PC-9 (cell line): ENCODE measurements at regions not wholly inside any gene's neighbourhood (a gene's known extent, or its start where the extent isn't known, plus 50 kb on each side); places are given as distances from the start of the nearest gene placed in this dataset.

Source experiments
- BruUV-seq: library from RNA; stranded (reverse); fragments of 400-500 nt; replicated peaks from 2 replicates; lab custom pipeline; 2021; lab: Mats Ljungman, UMichigan
- CTCF ChIA-PET: fragments of 300-600 bp; sonication (Branson Sonifier 250); formaldehyde crosslinking; loops from one replicate; lab custom pipeline; 2022; ENCODE audit warnings: antibody characterized with exemption; lab: Charles Lee
- POLR2A ChIA-PET: fragments of 300-600 bp; sonication (Branson Sonifier 250); formaldehyde crosslinking; loops from one replicate; lab custom pipeline; 2022; ENCODE audit warnings: antibody characterized with exemption; ENCODE audit not compliant: unreplicated experiment; lab: Charles Lee
- DNase-seq, 2 experiments: peaks; one replicate each; pipeline versions ENCODE4 v3.0.0 to v3.0.0-alpha.2; 2015 to 2022; ENCODE audit warnings: mixed read lengths in 1 of 2
- H2AFZ ChIP-seq: fragments of 200-600 bp; sonication (generic); 2 replicates; pipeline ENCODE4 v1.8.1; 2017; ENCODE audit warnings: antibody characterized with exemption
- H3F3A ChIP-seq: fragments of 200-600 bp; sonication (generic); 2 replicates; pipeline ENCODE4 v1.8.1; 2017; ENCODE audit warnings: antibody characterized with exemption, mild to moderate bottlenecking, low read depth; ENCODE audit not compliant: insufficient read depth
- H3K27ac ChIP-seq: fragments of 200-600 bp; sonication (generic); 2 replicates; pipeline ENCODE4 v1.6.1; 2016; ENCODE audit warnings: mixed run types
- H3K27me3 ChIP-seq: fragments of 200-600 bp; sonication (generic); 2 replicates; pipeline ENCODE4 v1.6.1; 2016; ENCODE audit warnings: low read depth, mixed run types; ENCODE audit not compliant: insufficient read depth
- H3K36me3 ChIP-seq: fragments of 200-600 bp; sonication (generic); 2 replicates; pipeline ENCODE4 v1.6.1; 2016; ENCODE audit warnings: low read depth, mixed run types
- H3K4me1 ChIP-seq: fragments of 200-600 bp; sonication (generic); replicated peaks from 2 replicates; pipeline ENCODE4 v1.6.1; 2016; ENCODE audit warnings: mixed run types; ENCODE audit not compliant: insufficient read depth
- H3K4me2 ChIP-seq: fragments of 200-600 bp; sonication (generic); 2 replicates; pipeline ENCODE4 v1.6.1; 2017; ENCODE audit warnings: mixed run types
- H3K4me3 ChIP-seq: fragments of 200-600 bp; sonication (generic); 2 replicates; pipeline ENCODE4 v1.6.1; 2016; ENCODE audit warnings: mixed run types
- H3K79me2 ChIP-seq: fragments of 200-600 bp; sonication (generic); 2 replicates; pipeline ENCODE4 v1.6.1; 2017; ENCODE audit warnings: low read depth, mixed run types
- H3K9me2 ChIP-seq: fragments of 200-600 bp; sonication (generic); 2 replicates; pipeline ENCODE4 v1.8.1; 2017; ENCODE audit warnings: mild to moderate bottlenecking; ENCODE audit not compliant: insufficient read depth
- H3K9me3 ChIP-seq: fragments of 200-600 bp; sonication (generic); 2 replicates; pipeline ENCODE4 v1.8.1; 2016; ENCODE audit warnings: low read depth; ENCODE audit not compliant: insufficient read depth
- H4K20me1 ChIP-seq: fragments of 200-600 bp; sonication (generic); 2 replicates; pipeline ENCODE4 v1.8.1; 2017; ENCODE audit not compliant: insufficient read depth
- EZH2 ChIP-seq: fragments of 200-600 bp; sonication (generic); IDR thresholded peaks from 2 replicates; pipeline ENCODE4 v1.8.0; 2017; ENCODE audit warnings: antibody characterized with exemption, low read depth
- intact Hi-C: fragments of 100-400 bp; cut with micrococcal nuclease; formaldehyde crosslinking; loops from one replicate; pipeline ENCODE4 v1.10.0; 2022; ENCODE audit not compliant: unreplicated experiment
- TF ChIP-seq, protein P1 (sequence below): fragments of 200-600 bp; sonication (generic); conservative IDR thresholded peaks from 2 replicates; pipeline ENCODE4 v1.6.1; 2017; ENCODE audit warnings: mixed run types, antibody characterized with exemption, mild to moderate bottlenecking, moderate library complexity

DNA sequence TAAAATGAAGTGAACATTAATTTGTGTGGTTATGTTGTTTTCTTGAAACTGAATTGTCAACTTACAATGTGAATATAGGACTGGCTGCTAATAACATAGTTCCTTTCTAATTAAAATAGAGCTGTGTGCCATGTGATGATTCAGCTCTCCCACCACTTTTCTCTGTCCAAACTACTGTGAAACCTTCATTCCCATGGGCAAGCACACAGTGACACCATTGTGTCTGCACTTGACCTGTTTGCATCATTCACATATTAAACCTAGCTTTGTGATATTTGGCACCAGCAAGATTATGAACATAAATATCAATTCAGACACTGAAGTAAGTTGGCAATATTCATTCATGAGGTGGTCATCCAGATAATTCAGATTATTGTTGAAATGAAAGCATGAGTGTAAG lies 78.8 kb upstream of the TCF12 start:
- no TSS peak for BruUV-seq
- ChIA-PET POLR2A (no interaction called here), CTCF (no interaction called here)
- Histone ChIP-seq H3F3A (no peaks in the 10 kb centered on the region), H3K27me3 (no peaks in the 10 kb centered on the region), H3K9me2 (no peaks in the 10 kb centered on the region), H4K20me1 (no peaks in the 10 kb centered on the region), H3K36me3 (no peaks in the 10 kb centered on the region), H3K9me3 (no peaks in the 10 kb centered on the region), H3K4me3 (no peak overlapping the region), H3K79me2 (no peaks in the 10 kb centered on the region), H2AFZ (no peak overlapping the region), H3K27ac (no peak overlapping the region), H3K4me1 (no peaks in the 10 kb centered on the region), H3K4me2 (no peak overlapping the region)
- no peak for TF ChIP-seq EZH2
- TF ChIP-seq, protein P1, sequence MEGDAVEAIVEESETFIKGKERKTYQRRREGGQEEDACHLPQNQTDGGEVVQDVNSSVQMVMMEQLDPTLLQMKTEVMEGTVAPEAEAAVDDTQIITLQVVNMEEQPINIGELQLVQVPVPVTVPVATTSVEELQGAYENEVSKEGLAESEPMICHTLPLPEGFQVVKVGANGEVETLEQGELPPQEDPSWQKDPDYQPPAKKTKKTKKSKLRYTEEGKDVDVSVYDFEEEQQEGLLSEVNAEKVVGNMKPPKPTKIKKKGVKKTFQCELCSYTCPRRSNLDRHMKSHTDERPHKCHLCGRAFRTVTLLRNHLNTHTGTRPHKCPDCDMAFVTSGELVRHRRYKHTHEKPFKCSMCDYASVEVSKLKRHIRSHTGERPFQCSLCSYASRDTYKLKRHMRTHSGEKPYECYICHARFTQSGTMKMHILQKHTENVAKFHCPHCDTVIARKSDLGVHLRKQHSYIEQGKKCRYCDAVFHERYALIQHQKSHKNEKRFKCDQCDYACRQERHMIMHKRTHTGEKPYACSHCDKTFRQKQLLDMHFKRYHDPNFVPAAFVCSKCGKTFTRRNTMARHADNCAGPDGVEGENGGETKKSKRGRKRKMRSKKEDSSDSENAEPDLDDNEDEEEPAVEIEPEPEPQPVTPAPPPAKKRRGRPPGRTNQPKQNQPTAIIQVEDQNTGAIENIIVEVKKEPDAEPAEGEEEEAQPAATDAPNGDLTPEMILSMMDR, result no peak
- intact Hi-C loops, result no loop called here
- DNase-seq, result no peak

DNA sequence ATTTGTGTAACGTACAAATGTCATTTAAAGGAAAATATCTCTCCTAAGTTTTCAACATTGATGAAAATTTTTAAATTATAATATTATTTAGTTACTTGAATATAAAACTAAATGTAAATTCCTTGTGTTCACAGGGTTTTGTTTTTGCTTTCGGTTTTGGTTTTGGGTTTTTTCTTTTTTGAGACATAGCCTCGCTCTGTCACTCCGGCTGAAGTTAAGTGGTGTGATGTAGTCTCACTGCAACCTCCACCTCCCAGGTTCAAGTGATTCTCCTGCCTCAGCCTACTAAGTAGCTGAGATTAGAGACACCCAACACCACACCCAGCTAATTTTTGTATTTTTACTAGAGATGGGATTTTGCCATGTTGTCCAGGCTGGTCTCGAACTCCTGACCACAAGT lies 79.3 kb upstream of the TCF12 start:
- TF ChIP-seq EZH2, result no peak
- TF ChIP-seq, protein P1, result no peak
- no peak overlapping the region for H2AFZ ChIP-seq
- intact Hi-C loops, result no loop called here
- H4K20me1 ChIP-seq, result no peaks in the 10 kb centered on the region
- H3K4me2 ChIP-seq, result no peak overlapping the region
- CTCF ChIA-PET, result no interaction called here
- DNase-seq, result no peak
- H3K36me3 ChIP-seq, result no peaks in the 10 kb centered on the region
- H3K4me3 ChIP-seq, result no peak overlapping the region
- POLR2A ChIA-PET, result no interaction called here
- no peaks in the 10 kb centered on the region for H3K9me3 ChIP-seq
- H3K79me2 ChIP-seq, result no peaks in the 10 kb centered on the region
- no peaks in the 10 kb centered on the region for H3K9me2 ChIP-seq
- no peak overlapping the region for H3K27ac ChIP-seq
- H3K4me1 ChIP-seq, result no peaks in the 10 kb centered on the region
- H3K27me3 ChIP-seq, result no peaks in the 10 kb centered on the region
- no peaks in the 10 kb centered on the region for H3F3A ChIP-seq
- no TSS peak for BruUV-seq

DNA sequence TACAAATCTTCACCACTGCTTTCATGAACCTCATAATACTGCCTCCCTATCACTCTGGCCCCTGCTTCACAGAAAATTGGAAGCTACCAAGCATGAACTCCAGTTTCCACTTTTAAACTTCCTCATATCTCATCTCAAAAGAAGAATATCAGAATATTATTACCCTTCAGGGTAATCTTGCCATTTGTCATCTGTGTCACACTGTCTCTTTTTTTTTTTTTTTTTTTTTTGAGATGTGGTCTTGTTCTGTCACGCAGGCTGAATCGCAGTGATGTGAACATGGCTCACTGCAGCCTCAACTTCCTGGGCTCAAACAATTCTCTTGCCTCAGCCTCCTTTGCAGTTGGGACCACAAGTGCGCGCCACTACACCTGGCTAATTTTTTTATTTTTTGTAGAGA lies 80.4 kb upstream of the TCF12 start:
- Histone ChIP-seq H3K79me2 (no peaks in the 10 kb centered on the region), H3K4me1 (no peaks in the 10 kb centered on the region), H3K4me2 (no peak overlapping the region), H4K20me1 (no peaks in the 10 kb centered on the region), H2AFZ (no peak overlapping the region), H3K27me3 (no peaks in the 10 kb centered on the region), H3K36me3 (no peaks in the 10 kb centered on the region), H3K9me3 (no peaks in the 10 kb centered on the region), H3K9me2 (no peaks in the 10 kb centered on the region), H3K27ac (no peak overlapping the region), H3K4me3 (no peak overlapping the region), H3F3A (no peaks in the 10 kb centered on the region)
- intact Hi-C loops, result no loop called here
- POLR2A ChIA-PET, result no interaction called here
- CTCF ChIA-PET, result no interaction called here
- DNase-seq, result no peak
- no TSS peak for BruUV-seq
- TF ChIP-seq EZH2, result no peak
- TF ChIP-seq, protein P1, result no peak
